ENCODE measurements at regions not wholly inside any gene's neighbourhood (a gene's known extent, or its start where the extent isn't known, plus 50 kb on each side); places are given as distances from the start of the nearest gene placed in this dataset.

- TF ChIP-seq POLR2A (IDR thresholded peaks at IDR 0.05) (no peak), CTCF (IDR thresholded peaks at IDR 0.05) (no peak), POLR2AphosphoS5 (IDR thresholded peaks at IDR 0.05) (no peak)
Measured at GRCh38 chr7:125775317-125775716, 845.7 kb upstream of the POT1 start.

Data from prostate gland (tissue), 2 donors.